GM18907 (cell line): ENCODE measurements at regions not wholly inside any gene's neighbourhood (a gene's known extent, or its start where the extent isn't known, plus 50 kb on each side); places are given as distances from the start of the nearest gene placed in this dataset.

Experiments used
- ATAC-seq: cut with Tn5 transposase; IDR thresholded peaks from one replicate; pipeline ENCODE4 v1.9.1; 2021; ENCODE audit warnings: mild to moderate bottlenecking, moderate library complexity; ENCODE audit not compliant: unreplicated experiment

GRCh38 chr5:5062525-5063302, 77.4 kb upstream of the ADAMTS16 start:
- ATAC-seq: no peak

- ATAC-seq: peak; percentile 85
These were observed 76.6 kb upstream of the ADAMTS16 start for GRCh38 chr5:5063533-5063953.

GRCh38 chr5:5065472-5065871, 74.7 kb upstream of the ADAMTS16 start:
- no peak for ATAC-seq

- peak; percentile 59 for ATAC-seq
These were observed 73.6 kb upstream of the ADAMTS16 start for GRCh38 chr5:5066276-5067186.

- ATAC-seq: no peak
These were observed 70.3 kb upstream of the ADAMTS16 start for GRCh38 chr5:5069851-5070250.

GRCh38 chr5:5071554-5071953, 68.6 kb upstream of the ADAMTS16 start:
- no peak for ATAC-seq

- no peak for ATAC-seq
These were observed 62.9 kb upstream of the ADAMTS16 start for GRCh38 chr5:5077236-5077635.

- no peak for ATAC-seq
These were observed 61.9 kb upstream of the ADAMTS16 start for GRCh38 chr5:5078009-5078897.

- ATAC-seq: no peak
These were observed 60.3 kb upstream of the ADAMTS16 start for GRCh38 chr5:5079876-5080275.

GRCh38 chr5:5080790-5081189, 59.3 kb upstream of the ADAMTS16 start:
- no peak for ATAC-seq

GRCh38 chr5:5085381-5085780, 54.7 kb upstream of the ADAMTS16 start:
- no peak for ATAC-seq

GRCh38 chr5:5089895-5090649, 50.1 kb upstream of the ADAMTS16 start:
- ATAC-seq: no peak
